ENCODE measurements at regions not wholly inside any gene's neighbourhood (a gene's known extent, or its start where the extent isn't known, plus 50 kb on each side); places are given as distances from the start of the nearest gene placed in this dataset.

DNA sequence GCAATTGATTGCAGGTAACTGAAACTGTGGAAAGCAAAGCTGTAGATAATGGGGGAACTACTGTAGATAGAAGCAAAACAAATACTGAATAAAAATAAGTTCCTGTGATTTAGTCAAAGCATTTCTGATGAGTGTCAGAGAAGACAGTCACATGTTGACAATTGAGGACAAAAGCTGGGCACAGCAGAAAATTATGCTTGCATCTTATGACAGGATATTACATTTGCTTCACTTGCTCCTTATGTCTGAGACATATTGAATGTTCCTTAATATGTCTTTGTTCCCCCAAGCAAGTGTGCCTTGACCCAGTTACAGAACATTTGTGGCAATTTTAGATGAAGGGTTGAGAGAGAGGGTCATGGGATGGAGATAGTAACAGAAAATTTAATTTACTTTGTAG, 526.0 kb upstream of the B3GALT2 start:
- TF ChIP-seq EZH2 (IDR thresholded peaks at IDR 0.05) (no peak), YY1 (IDR thresholded peaks at IDR 0.05; ENCODE audit: extremely low read depth, insufficient replicate concordance, low read depth, low read length) (no peak), POLR2A (IDR thresholded peaks at IDR 0.05; ENCODE audit: borderline replicate concordance, extremely low read depth, insufficient read depth, insufficient read length) (no peak), FOSL1 (IDR thresholded peaks at IDR 0.05; ENCODE audit: low read depth) (no peak), EGR1 (IDR thresholded peaks at IDR 0.05; ENCODE audit: low read depth) (no peak)
- TF ChIP-seq, protein P1, sequence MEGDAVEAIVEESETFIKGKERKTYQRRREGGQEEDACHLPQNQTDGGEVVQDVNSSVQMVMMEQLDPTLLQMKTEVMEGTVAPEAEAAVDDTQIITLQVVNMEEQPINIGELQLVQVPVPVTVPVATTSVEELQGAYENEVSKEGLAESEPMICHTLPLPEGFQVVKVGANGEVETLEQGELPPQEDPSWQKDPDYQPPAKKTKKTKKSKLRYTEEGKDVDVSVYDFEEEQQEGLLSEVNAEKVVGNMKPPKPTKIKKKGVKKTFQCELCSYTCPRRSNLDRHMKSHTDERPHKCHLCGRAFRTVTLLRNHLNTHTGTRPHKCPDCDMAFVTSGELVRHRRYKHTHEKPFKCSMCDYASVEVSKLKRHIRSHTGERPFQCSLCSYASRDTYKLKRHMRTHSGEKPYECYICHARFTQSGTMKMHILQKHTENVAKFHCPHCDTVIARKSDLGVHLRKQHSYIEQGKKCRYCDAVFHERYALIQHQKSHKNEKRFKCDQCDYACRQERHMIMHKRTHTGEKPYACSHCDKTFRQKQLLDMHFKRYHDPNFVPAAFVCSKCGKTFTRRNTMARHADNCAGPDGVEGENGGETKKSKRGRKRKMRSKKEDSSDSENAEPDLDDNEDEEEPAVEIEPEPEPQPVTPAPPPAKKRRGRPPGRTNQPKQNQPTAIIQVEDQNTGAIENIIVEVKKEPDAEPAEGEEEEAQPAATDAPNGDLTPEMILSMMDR (IDR thresholded peaks at IDR 0.05 in 2 of 3, conservative IDR thresholded peaks at IDR 0.05 in 1 of 3; ENCODE audit: borderline replicate concordance in 1 of 3, insufficient read depth in 1 of 3, low read depth in 2 of 3, low read length in 2 of 3) = no peak
- TF ChIP-seq, protein P2, sequence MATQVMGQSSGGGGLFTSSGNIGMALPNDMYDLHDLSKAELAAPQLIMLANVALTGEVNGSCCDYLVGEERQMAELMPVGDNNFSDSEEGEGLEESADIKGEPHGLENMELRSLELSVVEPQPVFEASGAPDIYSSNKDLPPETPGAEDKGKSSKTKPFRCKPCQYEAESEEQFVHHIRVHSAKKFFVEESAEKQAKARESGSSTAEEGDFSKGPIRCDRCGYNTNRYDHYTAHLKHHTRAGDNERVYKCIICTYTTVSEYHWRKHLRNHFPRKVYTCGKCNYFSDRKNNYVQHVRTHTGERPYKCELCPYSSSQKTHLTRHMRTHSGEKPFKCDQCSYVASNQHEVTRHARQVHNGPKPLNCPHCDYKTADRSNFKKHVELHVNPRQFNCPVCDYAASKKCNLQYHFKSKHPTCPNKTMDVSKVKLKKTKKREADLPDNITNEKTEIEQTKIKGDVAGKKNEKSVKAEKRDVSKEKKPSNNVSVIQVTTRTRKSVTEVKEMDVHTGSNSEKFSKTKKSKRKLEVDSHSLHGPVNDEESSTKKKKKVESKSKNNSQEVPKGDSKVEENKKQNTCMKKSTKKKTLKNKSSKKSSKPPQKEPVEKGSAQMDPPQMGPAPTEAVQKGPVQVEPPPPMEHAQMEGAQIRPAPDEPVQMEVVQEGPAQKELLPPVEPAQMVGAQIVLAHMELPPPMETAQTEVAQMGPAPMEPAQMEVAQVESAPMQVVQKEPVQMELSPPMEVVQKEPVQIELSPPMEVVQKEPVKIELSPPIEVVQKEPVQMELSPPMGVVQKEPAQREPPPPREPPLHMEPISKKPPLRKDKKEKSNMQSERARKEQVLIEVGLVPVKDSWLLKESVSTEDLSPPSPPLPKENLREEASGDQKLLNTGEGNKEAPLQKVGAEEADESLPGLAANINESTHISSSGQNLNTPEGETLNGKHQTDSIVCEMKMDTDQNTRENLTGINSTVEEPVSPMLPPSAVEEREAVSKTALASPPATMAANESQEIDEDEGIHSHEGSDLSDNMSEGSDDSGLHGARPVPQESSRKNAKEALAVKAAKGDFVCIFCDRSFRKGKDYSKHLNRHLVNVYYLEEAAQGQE (IDR thresholded peaks at IDR 0.05; ENCODE audit: low read depth) = no peak
- TF ChIP-seq, protein P3, sequence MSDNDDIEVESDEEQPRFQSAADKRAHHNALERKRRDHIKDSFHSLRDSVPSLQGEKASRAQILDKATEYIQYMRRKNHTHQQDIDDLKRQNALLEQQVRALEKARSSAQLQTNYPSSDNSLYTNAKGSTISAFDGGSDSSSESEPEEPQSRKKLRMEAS (IDR thresholded peaks at IDR 0.05) = no peak

Measured in HCT116 (cell line).